ENCODE measurements at regions not wholly inside any gene's neighbourhood (a gene's known extent, or its start where the extent isn't known, plus 50 kb on each side); places are given as distances from the start of the nearest gene placed in this dataset.

DNA sequence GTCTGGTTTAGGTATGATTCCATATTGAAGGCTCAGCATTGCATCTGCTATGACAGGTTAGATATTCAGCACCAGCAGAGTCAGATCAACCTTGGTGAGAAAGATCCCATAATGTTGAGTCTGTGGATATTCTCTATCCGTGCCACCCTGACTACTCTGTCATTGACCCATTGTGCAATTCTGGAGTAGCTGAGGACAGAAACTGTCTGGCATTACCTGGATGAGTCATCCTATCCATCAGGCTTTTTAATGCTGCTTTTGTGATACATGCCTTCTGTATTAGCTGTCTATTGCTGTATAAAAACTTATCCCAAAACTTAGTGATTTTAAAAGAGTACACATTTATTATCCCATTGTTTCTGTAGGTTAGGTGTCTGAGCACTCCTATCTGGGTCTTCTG, 189.1 kb upstream of the FAT3 start:
- TF ChIP-seq, protein P1, sequence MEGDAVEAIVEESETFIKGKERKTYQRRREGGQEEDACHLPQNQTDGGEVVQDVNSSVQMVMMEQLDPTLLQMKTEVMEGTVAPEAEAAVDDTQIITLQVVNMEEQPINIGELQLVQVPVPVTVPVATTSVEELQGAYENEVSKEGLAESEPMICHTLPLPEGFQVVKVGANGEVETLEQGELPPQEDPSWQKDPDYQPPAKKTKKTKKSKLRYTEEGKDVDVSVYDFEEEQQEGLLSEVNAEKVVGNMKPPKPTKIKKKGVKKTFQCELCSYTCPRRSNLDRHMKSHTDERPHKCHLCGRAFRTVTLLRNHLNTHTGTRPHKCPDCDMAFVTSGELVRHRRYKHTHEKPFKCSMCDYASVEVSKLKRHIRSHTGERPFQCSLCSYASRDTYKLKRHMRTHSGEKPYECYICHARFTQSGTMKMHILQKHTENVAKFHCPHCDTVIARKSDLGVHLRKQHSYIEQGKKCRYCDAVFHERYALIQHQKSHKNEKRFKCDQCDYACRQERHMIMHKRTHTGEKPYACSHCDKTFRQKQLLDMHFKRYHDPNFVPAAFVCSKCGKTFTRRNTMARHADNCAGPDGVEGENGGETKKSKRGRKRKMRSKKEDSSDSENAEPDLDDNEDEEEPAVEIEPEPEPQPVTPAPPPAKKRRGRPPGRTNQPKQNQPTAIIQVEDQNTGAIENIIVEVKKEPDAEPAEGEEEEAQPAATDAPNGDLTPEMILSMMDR (IDR thresholded peaks at IDR 0.05) = no peak
- no peak for TF ChIP-seq POLR2A (IDR thresholded peaks at IDR 0.05; ENCODE audit: low read depth)
- no peak for TF ChIP-seq POLR2AphosphoS5 (IDR thresholded peaks at IDR 0.05)
- TF ChIP-seq EP300 (IDR thresholded peaks at IDR 0.05) = no peak
